Skeletal muscle tissue (tissue), 3 donors: ENCODE measurements at regions not wholly inside any gene's neighbourhood (a gene's known extent, or its start where the extent isn't known, plus 50 kb on each side); places are given as distances from the start of the nearest gene placed in this dataset.

Source experiments
- H3K27ac ChIP-seq: one replicate; pipeline ENCODE4 v1.7.0; 2013; ENCODE audit warnings: mild to moderate bottlenecking, low read depth, low read length, inconsistent platforms
- H3K27me3 ChIP-seq, 3 donors: one replicate each; pipeline ENCODE4 v1.7.0; 2013; ENCODE audit warnings: low read length in 3 of 3; ENCODE audit not compliant: control insufficient read depth in 3 of 3, insufficient read depth in 3 of 3
- H3K36me3 ChIP-seq, 3 donors: one replicate each; pipeline ENCODE4 v1.7.0; 2013; ENCODE audit warnings: low read length in 3 of 3; ENCODE audit not compliant: control insufficient read depth in 3 of 3, insufficient read depth in 3 of 3
- H3K4me1 ChIP-seq, 3 donors: one replicate each; pipeline ENCODE4 v1.7.0; 2013; ENCODE audit warnings: low read length in 3 of 3, mild to moderate bottlenecking in 3 of 3; ENCODE audit not compliant: control insufficient read depth in 3 of 3, insufficient read depth in 3 of 3
- H3K4me3 ChIP-seq, 3 donors: one replicate each; pipeline ENCODE4 v1.7.0; 2013; ENCODE audit warnings: low read length in 3 of 3
- H3K9ac ChIP-seq, 3 donors: one replicate each; pipeline ENCODE4 v1.7.0; 2013; ENCODE audit warnings: low read length in 3 of 3, mild to moderate bottlenecking in 3 of 3, moderate library complexity in 2 of 3, low read depth in 1 of 3
- H3K9me3 ChIP-seq, 3 donors: one replicate each; pipeline ENCODE4 v1.7.0; 2013; ENCODE audit warnings: low read length in 3 of 3; ENCODE audit not compliant: control insufficient read depth in 3 of 3
- donor health status: Osteomylitis.

DNA sequence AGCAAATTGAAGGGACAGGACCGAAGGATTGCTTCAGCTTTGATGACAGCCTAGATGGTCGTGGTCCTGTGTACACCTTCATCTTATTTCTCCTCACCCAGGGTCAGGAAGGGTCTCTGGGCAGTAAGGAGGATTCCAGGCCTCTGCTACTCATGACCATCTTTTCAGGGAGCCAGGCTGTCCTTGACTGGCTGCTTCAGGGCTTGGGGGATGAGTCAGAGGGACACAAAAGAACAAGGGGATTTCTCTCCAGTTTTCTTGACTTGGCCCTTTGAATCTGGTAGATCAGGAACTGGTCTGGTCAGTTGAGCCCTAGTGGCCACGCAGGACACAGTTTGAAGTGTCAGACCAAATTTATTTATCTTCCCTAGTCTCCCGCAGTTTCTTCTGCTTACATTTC lies 402.1 kb upstream of the CHD6 start:
- H3K27me3 ChIP-seq: peaks cover 0 to 3% (median 3%) of the 10 kb centered on the region in 3 donors
- no peaks in the 10 kb centered on the region for H3K4me1 ChIP-seq
- H3K9me3 ChIP-seq: no peaks in the 10 kb centered on the region
- H3K27ac ChIP-seq: no peak overlapping the region
- no peaks in the 10 kb centered on the region for H3K36me3 ChIP-seq
- H3K4me3 ChIP-seq: no peak overlapping the region
- no peak overlapping the region for H3K9ac ChIP-seq

DNA sequence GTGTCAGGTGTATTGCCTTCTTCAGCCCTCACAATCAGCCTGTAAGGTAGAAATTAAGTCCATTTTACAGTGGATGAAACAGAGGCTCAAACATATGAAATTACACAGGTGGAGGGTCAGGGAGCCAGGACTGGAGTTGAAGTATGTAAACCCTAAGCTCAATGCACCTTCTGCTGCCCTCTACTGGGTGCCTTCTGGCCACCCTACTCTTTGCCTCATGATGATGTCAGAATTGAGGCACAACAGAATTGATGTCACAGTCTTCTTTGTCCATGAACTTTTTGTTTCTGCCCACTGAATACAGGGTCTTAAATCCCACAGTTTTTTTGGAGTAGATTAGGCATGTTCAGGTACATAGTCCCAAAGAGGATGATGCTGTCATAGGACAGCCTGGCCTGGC lies 400.8 kb upstream of the CHD6 start:
- H3K9me3 ChIP-seq: no peaks in the 10 kb centered on the region
- H3K9ac ChIP-seq: no peak overlapping the region

DNA sequence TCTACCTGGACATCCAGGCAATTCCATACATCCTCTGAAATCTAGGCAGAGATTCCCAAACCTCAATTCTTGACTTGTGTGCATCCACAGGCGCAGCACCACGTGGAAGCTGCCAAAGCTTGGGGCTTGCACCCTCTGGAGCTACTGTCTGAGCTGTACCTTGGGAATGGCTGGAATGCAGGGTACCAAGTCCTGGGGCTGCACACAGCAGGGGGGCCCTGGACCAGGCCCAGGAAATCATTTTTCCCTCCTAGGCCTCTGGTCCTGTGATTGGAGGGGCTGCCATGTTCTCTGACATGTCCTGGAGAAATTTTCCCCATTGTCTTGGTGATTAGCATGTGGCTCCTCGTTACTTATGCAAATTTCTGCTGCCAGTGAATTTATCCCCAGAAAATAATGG lies 391.9 kb upstream of the CHD6 start:
- peaks cover 0 to 3% (median 0%) of the 10 kb centered on the region in 3 donors for H3K27me3 ChIP-seq
- no peak overlapping the region for H3K9ac ChIP-seq
- H3K4me3 ChIP-seq: no peak overlapping the region
- no peaks in the 10 kb centered on the region for H3K36me3 ChIP-seq
- no peaks in the 10 kb centered on the region for H3K4me1 ChIP-seq
- H3K9me3 ChIP-seq: no peaks in the 10 kb centered on the region
- H3K27ac ChIP-seq: no peak overlapping the region

More for the DNA sequence above, 400.8 kb upstream of the CHD6 start:
- peaks cover 0 to 3% (median 3%) of the 10 kb centered on the region in 3 donors for H3K27me3 ChIP-seq
- H3K36me3 ChIP-seq: no peaks in the 10 kb centered on the region
- H3K4me3 ChIP-seq: no peak overlapping the region
- no peak overlapping the region for H3K27ac ChIP-seq
- no peaks in the 10 kb centered on the region for H3K4me1 ChIP-seq

DNA sequence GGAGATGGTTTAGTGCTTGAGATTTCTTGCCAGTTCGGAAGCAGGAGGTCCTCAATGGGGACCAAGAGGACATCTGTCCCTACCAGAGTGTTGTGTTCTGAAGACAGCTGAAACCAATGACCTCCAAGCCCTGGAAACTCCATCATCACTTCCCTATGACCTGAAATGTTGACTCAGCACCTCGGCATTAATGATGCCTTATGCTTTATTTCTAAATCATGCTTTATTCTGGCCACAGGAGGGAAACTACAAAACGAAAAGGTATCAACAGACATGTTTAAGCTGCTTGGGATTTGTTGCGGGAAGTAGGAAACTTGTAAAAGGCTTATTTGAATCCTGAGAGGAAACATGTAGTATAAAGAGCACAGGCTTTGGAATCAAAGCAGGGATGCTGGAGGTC lies 389.1 kb upstream of the CHD6 start:
- H3K4me1 ChIP-seq: no peaks in the 10 kb centered on the region
- H3K4me3 ChIP-seq: no peak overlapping the region

DNA sequence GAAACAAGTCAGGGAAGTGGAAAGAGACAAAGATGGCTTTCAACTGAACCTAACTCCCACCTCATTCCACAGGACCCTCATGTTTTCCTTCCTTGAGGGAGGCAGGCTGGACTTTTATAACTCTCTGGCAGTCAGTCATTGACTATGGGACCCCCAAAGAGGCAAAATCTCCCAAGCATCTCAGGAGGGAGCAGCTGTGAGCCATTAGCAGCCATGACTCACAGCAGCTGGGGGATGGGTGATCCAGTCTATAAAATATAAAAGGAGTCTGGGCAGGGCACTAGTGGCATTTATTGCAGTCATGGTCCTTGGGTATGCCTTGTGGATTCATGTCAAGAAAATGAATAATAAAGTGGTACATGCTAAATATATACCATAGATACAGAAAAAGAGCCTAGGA lies 387.0 kb upstream of the CHD6 start:
- no peaks in the 10 kb centered on the region for H3K36me3 ChIP-seq
- no peak overlapping the region for H3K4me3 ChIP-seq
- peaks cover 0 to 3% (median 0%) of the 10 kb centered on the region in 3 donors for H3K27me3 ChIP-seq
- H3K4me1 ChIP-seq: no peaks in the 10 kb centered on the region
- H3K27ac ChIP-seq: no peak overlapping the region
- no peak overlapping the region for H3K9ac ChIP-seq
- H3K9me3 ChIP-seq: peaks cover 0 to 2% (median 0%) of the 10 kb centered on the region in 3 donors

More for the DNA sequence above, 389.1 kb upstream of the CHD6 start:
- H3K36me3 ChIP-seq: no peaks in the 10 kb centered on the region
- peaks cover 0 to 3% (median 0%) of the 10 kb centered on the region in 3 donors for H3K27me3 ChIP-seq
- no peak overlapping the region for H3K27ac ChIP-seq
- H3K9ac ChIP-seq: no peak overlapping the region
- no peaks in the 10 kb centered on the region for H3K9me3 ChIP-seq

DNA sequence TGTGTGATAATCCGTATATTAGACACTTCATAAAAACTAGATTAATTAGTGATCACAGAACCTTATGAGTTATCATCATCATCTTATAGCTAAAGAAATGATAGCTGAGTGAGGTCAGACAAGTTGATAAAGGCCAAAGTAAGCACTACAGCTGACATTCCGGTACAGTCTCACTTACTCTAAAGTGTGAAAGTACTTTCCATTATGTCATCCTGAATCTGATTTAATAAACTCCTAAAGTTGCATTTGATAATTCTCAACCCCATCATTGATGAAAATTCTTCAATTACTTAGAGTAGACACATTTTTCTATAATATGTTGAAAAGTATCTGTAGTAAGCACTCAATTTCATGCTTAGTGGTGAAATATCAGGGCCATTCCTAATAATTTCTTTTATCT lies 385.2 kb upstream of the CHD6 start:
- Histone ChIP-seq H3K9me3 (peaks cover 0 to 5% (median 0%) of the 10 kb centered on the region in 3 donors), H3K4me3 (no peak overlapping the region), H3K27me3 (peaks cover 0 to 3% (median 0%) of the 10 kb centered on the region in 3 donors), H3K36me3 (no peaks in the 10 kb centered on the region), H3K27ac (no peak overlapping the region), H3K9ac (no peak overlapping the region), H3K4me1 (no peaks in the 10 kb centered on the region)

DNA sequence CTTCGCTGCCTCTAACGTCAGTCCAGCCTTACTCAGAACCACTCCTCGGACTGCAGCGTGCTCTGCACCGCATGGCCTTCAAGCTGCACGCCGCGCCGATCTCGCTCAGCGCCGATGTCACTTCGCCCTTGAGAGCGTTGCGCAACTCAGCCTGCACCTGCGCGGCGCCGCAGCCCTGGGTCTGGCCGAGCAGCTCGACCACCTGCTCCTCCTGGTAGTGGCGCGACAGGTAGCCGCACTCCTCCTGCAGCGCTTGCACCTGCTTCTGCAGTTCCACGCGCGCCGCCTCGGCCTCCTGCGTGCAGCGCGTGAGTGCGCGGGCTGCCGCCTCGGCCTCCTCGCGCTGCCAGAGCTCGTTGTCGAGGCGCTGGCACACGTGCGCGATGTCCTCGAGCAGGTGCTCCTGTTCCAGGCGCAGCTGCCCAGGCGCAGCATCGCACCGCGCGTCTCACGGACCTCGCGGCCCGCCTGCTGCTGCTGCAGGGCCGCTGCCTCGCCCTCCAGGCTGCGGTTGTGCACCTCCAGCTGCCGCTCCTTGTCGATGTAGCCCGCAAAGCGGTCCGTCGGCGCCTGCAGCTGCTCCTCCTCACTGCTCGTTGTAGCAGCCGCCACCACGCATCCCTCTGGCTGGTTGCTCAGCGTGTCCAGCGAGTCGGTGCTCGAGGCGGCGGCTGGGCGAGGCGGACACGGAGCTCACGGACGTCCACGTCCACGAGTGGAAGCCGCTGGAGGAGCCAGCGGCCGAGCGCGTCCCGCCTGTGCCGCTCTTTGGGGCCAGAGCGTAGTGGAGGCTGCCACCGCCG lies 380.6 kb upstream of the CHD6 start:
- Histone ChIP-seq H3K9ac (no peak overlapping the region), H3K27ac (no peak overlapping the region), H3K4me1 (no peaks in the 10 kb centered on the region), H3K4me3 (no peak overlapping the region), H3K36me3 (no peaks in the 10 kb centered on the region), H3K9me3 (peaks cover 0 to 6% (median 0%) of the 10 kb centered on the region in 3 donors), H3K27me3 (no peaks in the 10 kb centered on the region)

DNA sequence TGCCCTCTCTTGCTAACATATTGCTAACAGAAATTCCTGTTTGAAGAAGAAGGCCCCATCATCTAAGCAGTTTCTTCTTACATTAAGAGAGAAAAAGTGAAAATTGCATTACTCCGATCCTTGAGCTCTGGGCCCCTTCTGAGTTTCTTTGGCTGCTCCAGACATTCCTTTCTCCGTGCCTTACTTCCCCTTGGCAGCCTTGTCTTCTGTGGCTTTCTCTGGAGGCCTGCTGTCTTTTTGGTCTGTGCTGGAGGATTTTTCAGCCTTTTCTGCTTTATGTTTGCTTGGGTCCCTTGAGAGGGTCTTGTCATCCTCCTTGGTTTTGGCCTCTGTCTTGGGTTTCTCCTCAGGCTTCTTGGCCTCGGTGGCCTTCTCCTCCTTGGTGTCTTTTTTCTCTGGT lies 378.8 kb upstream of the CHD6 start:
- Histone ChIP-seq H3K36me3 (no peaks in the 10 kb centered on the region), H3K9ac (no peak overlapping the region), H3K9me3 (peaks cover 0 to 6% (median 0%) of the 10 kb centered on the region in 3 donors), H3K4me1 (no peaks in the 10 kb centered on the region), H3K4me3 (no peak overlapping the region), H3K27ac (no peak overlapping the region), H3K27me3 (no peaks in the 10 kb centered on the region)

DNA sequence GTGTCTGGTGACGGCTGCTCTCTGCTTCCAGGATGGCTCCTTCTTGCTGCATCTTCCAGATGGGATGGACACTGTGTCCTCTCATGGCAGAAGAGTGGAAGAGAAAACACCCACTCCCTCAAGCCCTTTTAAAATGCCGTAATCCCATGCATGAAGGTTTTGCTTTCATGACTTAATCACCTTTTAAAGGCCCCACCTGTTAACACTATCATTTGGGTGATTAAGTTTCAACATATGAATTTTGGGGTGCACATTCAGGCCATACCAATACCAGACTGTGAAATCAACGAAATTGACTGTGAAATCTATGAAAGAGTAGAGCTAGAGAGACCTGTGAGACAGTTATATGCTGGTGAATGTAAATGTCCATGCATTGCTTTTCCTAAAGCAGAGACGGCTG lies 374.3 kb upstream of the CHD6 start:
- Histone ChIP-seq H3K27ac (no peak overlapping the region), H3K27me3 (no peaks in the 10 kb centered on the region), H3K9ac (no peak overlapping the region), H3K4me3 (no peak overlapping the region), H3K4me1 (no peaks in the 10 kb centered on the region), H3K36me3 (no peaks in the 10 kb centered on the region), H3K9me3 (no peaks in the 10 kb centered on the region)

DNA sequence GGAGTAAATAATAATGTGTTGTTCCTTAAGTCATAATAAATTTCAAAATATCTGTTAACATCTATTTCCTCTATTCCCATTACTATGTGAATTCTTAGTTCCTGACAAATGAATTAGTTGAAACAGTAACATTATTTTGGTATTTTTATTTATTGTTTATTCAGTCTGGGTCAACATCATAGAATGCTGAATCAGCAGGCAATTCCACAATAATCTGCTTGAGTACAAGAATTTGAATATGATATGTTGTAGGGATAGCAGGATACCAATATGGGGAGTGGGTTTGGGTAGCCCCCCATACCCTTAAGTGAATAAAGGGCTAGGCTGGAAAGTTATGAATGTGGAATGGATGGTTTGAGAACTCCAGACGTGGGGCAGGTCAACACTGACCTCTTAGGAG lies 373.2 kb upstream of the CHD6 start:
- H3K9ac ChIP-seq: no peak overlapping the region
- no peaks in the 10 kb centered on the region for H3K36me3 ChIP-seq
- no peak overlapping the region for H3K27ac ChIP-seq
- H3K4me1 ChIP-seq: no peaks in the 10 kb centered on the region
- no peaks in the 10 kb centered on the region for H3K9me3 ChIP-seq
- H3K27me3 ChIP-seq: no peaks in the 10 kb centered on the region
- H3K4me3 ChIP-seq: no peak overlapping the region
